ENCODE measurements at regions not wholly inside any gene's neighbourhood (a gene's known extent, or its start where the extent isn't known, plus 50 kb on each side); places are given as distances from the start of the nearest gene placed in this dataset.

DNA sequence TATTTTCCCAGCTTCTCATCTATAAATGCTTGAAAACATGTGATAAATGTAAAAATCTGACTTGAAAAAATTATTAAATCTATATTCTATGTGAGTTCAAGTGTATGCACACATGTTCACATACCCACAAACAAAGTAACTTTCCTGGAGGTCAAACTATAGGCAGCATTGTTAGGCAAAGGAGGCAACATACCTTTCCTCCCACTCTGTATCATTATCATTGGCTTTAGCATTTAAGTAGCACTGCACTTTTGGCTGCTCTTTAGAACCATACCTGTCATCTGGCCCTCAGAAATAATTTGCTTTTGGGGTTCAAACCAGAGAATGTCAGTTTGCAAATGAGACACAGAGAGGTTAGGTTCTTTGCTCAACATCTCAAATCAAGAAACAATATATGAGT lies 102.4 kb upstream of the CCDC196 start:
- Histone ChIP-seq H2BK20ac (ENCODE audit: low read depth, low read length) (no peak overlapping the region), H3K9me3 (ENCODE audit: control insufficient read depth, insufficient read depth, low read length) (no peaks in the 10 kb centered on the region), H2AFZ (replicated peaks; ENCODE audit: low read length, poor library complexity) (no peak overlapping the region), H2BK120ac (ENCODE audit: low read depth, low read length) (no peak overlapping the region), H3K18ac (ENCODE audit: low read depth, low read length) (no peak overlapping the region), H4K91ac (ENCODE audit: insufficient read depth, low read depth, low read length) (no peak overlapping the region), H4K20me1 (ENCODE audit: insufficient read depth, low read length) (no peaks in the 10 kb centered on the region), H3K27me3 (ENCODE audit: control insufficient read depth, insufficient read depth, low read length) (no peaks in the 10 kb centered on the region), H3K79me1 (ENCODE audit: low read depth in 1 of 2, low read length in 2 of 2) (no peaks in the 10 kb centered on the region), H3K23ac (ENCODE audit: low read depth, low read length) (no peak overlapping the region), H3K36me3 (ENCODE audit: control insufficient read depth, insufficient read depth, low read length) (no peaks in the 10 kb centered on the region), H3K9ac (ENCODE audit: low read depth, low read length) (no peak overlapping the region), H3K14ac (replicated peaks; ENCODE audit: low read depth, low read length) (no peak overlapping the region), H4K5ac (ENCODE audit: low read depth, low read length) (no peak overlapping the region), H3K4me2 (ENCODE audit: low read depth, low read length) (no peak overlapping the region), H3K4ac (ENCODE audit: low read depth, low read length) (no peak overlapping the region), H2AK9ac (replicated peaks; ENCODE audit: low read depth, low read length, poor library complexity) (no peak overlapping the region), H2AK5ac (ENCODE audit: low read depth, low read length) (no peak overlapping the region), H3K27ac (ENCODE audit: insufficient read depth, low read length) (no peak overlapping the region), H3K56ac (ENCODE audit: extremely low read depth, insufficient read depth, low read length) (no peak overlapping the region), H3K9me1 (ENCODE audit: insufficient read depth, low read length) (no peaks in the 10 kb centered on the region), H2BK5ac (ENCODE audit: low read depth, low read length, poor library complexity, severe bottlenecking) (no peak overlapping the region), H2BK15ac (ENCODE audit: low read depth, low read length) (no peak overlapping the region), H3K4me1 (ENCODE audit: control insufficient read depth, insufficient read depth, low read length) (no peaks in the 10 kb centered on the region), H3K4me3 (ENCODE audit: insufficient read depth, low read depth, low read length) (no peak overlapping the region), H4K8ac (ENCODE audit: low read depth in 2 of 2, low read length in 2 of 2) (no peak overlapping the region)
- no TSS peak for BruUV-seq (replicated peaks)
- ChIA-PET CTCF (no interaction called here), POLR2A (ENCODE audit: unreplicated experiment) (no interaction called here)
- ATAC-seq (ENCODE audit: low read depth) (no peak), DNase-seq (no peak)
- TF ChIP-seq MXI1 (IDR thresholded peaks at IDR 0.05; ENCODE audit: borderline replicate concordance, low read depth, low read length) (no peak), FOS (IDR thresholded peaks at IDR 0.05; ENCODE audit: low read depth, low read length) (no peak), SMC3 (IDR thresholded peaks at IDR 0.05; ENCODE audit: low read depth, low read length) (no peak), NFE2L2 (IDR thresholded peaks at IDR 0.05; ENCODE audit: low read depth, low read length) (no peak), CEBPB (IDR thresholded peaks at IDR 0.05; ENCODE audit: low read depth, low read length) (no peak), MAFK (IDR thresholded peaks at IDR 0.05; ENCODE audit: low read depth, low read length) (no peak)
- TF ChIP-seq, protein P1, sequence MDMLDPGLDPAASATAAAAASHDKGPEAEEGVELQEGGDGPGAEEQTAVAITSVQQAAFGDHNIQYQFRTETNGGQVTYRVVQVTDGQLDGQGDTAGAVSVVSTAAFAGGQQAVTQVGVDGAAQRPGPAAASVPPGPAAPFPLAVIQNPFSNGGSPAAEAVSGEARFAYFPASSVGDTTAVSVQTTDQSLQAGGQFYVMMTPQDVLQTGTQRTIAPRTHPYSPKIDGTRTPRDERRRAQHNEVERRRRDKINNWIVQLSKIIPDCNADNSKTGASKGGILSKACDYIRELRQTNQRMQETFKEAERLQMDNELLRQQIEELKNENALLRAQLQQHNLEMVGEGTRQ (IDR thresholded peaks at IDR 0.05; ENCODE audit: low read depth, low read length): no peak
- TF ChIP-seq, protein P2, sequence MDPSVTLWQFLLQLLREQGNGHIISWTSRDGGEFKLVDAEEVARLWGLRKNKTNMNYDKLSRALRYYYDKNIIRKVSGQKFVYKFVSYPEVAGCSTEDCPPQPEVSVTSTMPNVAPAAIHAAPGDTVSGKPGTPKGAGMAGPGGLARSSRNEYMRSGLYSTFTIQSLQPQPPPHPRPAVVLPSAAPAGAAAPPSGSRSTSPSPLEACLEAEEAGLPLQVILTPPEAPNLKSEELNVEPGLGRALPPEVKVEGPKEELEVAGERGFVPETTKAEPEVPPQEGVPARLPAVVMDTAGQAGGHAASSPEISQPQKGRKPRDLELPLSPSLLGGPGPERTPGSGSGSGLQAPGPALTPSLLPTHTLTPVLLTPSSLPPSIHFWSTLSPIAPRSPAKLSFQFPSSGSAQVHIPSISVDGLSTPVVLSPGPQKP (IDR thresholded peaks at IDR 0.05; ENCODE audit: borderline replicate concordance, low read depth, low read length): no peak
- in situ Hi-C loops (cut with MboI; ENCODE audit: low sequenced_read_pairs): no loop called here
- dilution Hi-C loops (cut with HindIII; ENCODE audit: low sequenced_read_pairs, unreplicated experiment): no loop called here
- intact Hi-C loops (cut with micrococcal nuclease): no loop called here
